ENCODE measurements at regions not wholly inside any gene's neighbourhood (a gene's known extent, or its start where the extent isn't known, plus 50 kb on each side); places are given as distances from the start of the nearest gene placed in this dataset.

DNA sequence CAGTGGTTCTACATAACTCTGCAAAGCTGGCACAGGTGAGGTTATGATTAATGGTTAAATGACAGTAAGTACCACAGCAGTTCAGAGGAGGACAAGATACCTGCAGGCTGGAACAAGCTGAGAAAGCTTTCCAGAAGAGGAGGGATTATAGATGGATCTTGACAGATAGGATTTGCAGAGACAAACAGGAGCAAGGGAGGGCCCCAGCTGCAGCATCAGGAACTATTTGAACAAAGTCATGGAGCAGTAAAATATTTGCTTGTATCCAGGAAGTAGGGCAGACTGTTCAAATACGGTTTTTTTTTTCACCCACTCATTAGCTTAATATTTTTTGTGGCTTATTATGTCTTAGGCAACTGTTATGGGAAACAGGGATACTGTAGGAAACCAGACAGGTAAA lies 144.4 kb upstream of the MAN1A1 start:
- TF ChIP-seq CTCF (IDR thresholded peaks at IDR 0.05) (no peak), POLR2A (IDR thresholded peaks at IDR 0.05) (no peak)

All from lower leg skin (tissue), 3 donors.